WTC11 (cell line): ENCODE measurements at regions not wholly inside any gene's neighbourhood (a gene's known extent, or its start where the extent isn't known, plus 50 kb on each side); places are given as distances from the start of the nearest gene placed in this dataset.

Source experiments
- ATAC-seq: fragments of 200-7000 bp; cut with Tn5 transposase; 2 replicates; pipeline ENCODE4 v1.10.0; 2021; ENCODE audit warnings: mild to moderate bottlenecking, moderate library complexity
- CTCF ChIA-PET: fragments of 300-600 bp; sonication (Branson Sonifier 250); formaldehyde crosslinking; loops from one replicate; lab custom pipeline; 2021; ENCODE audit warnings: antibody characterized with exemption; lab: Charles Lee
- POLR2A ChIA-PET: fragments of 350-600 bp; sonication (Branson Sonifier 250); formaldehyde crosslinking; loops from one replicate; lab custom pipeline; 2021; ENCODE audit warnings: antibody characterized with exemption; lab: Charles Lee
- DNase-seq: peaks from one replicate; pipeline ENCODE4 v3.0.0; 2021; ENCODE audit warnings: low spot score
- H3K27ac Mint-ChIP-seq: 2 replicates; pipeline ENCODE4 v1.8.0; 2021; ENCODE audit warnings: mixed read lengths
- H3K27me3 Mint-ChIP-seq: 2 replicates; pipeline ENCODE4 v1.8.0; 2021; ENCODE audit warnings: low read depth, mild to moderate bottlenecking, moderate library complexity, mixed read lengths
- H3K36me3 Mint-ChIP-seq: 2 replicates; pipeline ENCODE4 v1.8.0; 2021; ENCODE audit warnings: mixed read lengths
- H3K4me1 Mint-ChIP-seq: 2 replicates; pipeline ENCODE4 v1.8.0; 2022; ENCODE audit warnings: mixed read lengths
- H3K4me3 Mint-ChIP-seq: 2 replicates; pipeline ENCODE4 v1.8.0; 2021; ENCODE audit warnings: mild to moderate bottlenecking, moderate library complexity, mixed read lengths
- H3K9me3 Mint-ChIP-seq: 2 replicates; pipeline ENCODE4 v1.8.0; 2021; ENCODE audit warnings: mixed read lengths
- ATF2 ChIP-seq: sonication (generic); formaldehyde crosslinking; IDR thresholded peaks from 2 replicates; pipeline ENCODE4 v1.8.1; 2022; ENCODE audit warnings: low read depth, missing genetic modification reagents, borderline replicate concordance
- ATF3 ChIP-seq: sonication (generic); formaldehyde crosslinking; conservative IDR thresholded peaks from 2 replicates; pipeline ENCODE4 v1.8.1; 2022; ENCODE audit warnings: mild to moderate bottlenecking, missing genetic modification reagents
- CREM ChIP-seq: sonication (generic); formaldehyde crosslinking; IDR thresholded peaks from 2 replicates; pipeline ENCODE4 v1.8.1; 2022; ENCODE audit warnings: mild to moderate bottlenecking, missing genetic modification reagents, moderate library complexity
- E2F5 ChIP-seq: sonication (generic); formaldehyde crosslinking; IDR thresholded peaks from 2 replicates; pipeline ENCODE4 v1.8.1; 2022; ENCODE audit warnings: mild to moderate bottlenecking, moderate library complexity, missing genetic modification reagents
- ERG ChIP-seq: fragments of 250-450 bp; sonication (Bioruptor Pico); IDR thresholded peaks from 2 replicates; pipeline ENCODE4 v1.8.0; 2021; ENCODE audit warnings: mild to moderate bottlenecking
- FOXK1 ChIP-seq: sonication (generic); formaldehyde crosslinking; IDR thresholded peaks from 2 replicates; pipeline ENCODE4 v1.8.0; 2022; ENCODE audit warnings: mild to moderate bottlenecking, moderate library complexity, missing genetic modification reagents
- JUN ChIP-seq: sonication (generic); formaldehyde crosslinking; IDR thresholded peaks from 2 replicates; pipeline ENCODE4 v1.8.0; 2023; ENCODE audit warnings: mild to moderate bottlenecking, missing genetic modification reagents
- MAX ChIP-seq: sonication (generic); formaldehyde crosslinking; IDR thresholded peaks from 2 replicates; pipeline ENCODE4 v1.8.0; 2022; ENCODE audit warnings: mild to moderate bottlenecking, missing genetic modification reagents
- NR1H2 ChIP-seq: sonication (generic); formaldehyde crosslinking; IDR thresholded peaks from 2 replicates; pipeline ENCODE4 v1.9.0; 2021; ENCODE audit warnings: mild to moderate bottlenecking, moderate library complexity, missing genetic modification reagents
- NR2C2 ChIP-seq: sonication (generic); formaldehyde crosslinking; IDR thresholded peaks from 2 replicates; pipeline ENCODE4 v1.8.0; 2022; ENCODE audit warnings: mild to moderate bottlenecking, missing genetic modification reagents
- RELA ChIP-seq: sonication (generic); formaldehyde crosslinking; IDR thresholded peaks from 2 replicates; pipeline ENCODE4 v1.8.1; 2022; ENCODE audit warnings: missing genetic modification reagents, mild to moderate bottlenecking, borderline replicate concordance
- TEAD4 ChIP-seq: sonication (generic); formaldehyde crosslinking; IDR thresholded peaks from 2 replicates; pipeline ENCODE4 v1.8.0; 2022; ENCODE audit warnings: mild to moderate bottlenecking, missing genetic modification reagents
- ZNF232 ChIP-seq: sonication (generic); formaldehyde crosslinking; IDR thresholded peaks from 2 replicates; pipeline ENCODE4 v1.8.0; 2022; ENCODE audit warnings: mild to moderate bottlenecking, missing genetic modification reagents
- ZNF423 ChIP-seq: fragments of 250-450 bp; sonication (Bioruptor Pico); IDR thresholded peaks from 2 replicates; pipeline ENCODE4 v2.1.2; 2022; ENCODE audit warnings: mild to moderate bottlenecking, moderate library complexity
- TF ChIP-seq, protein P1 (sequence below): fragments of 250-450 bp; sonication (Bioruptor Pico); conservative IDR thresholded peaks from 2 replicates; pipeline ENCODE4 v1.9.0; 2021; ENCODE audit warnings: mild to moderate bottlenecking
- TF ChIP-seq, protein P2 (sequence below): sonication (generic); formaldehyde crosslinking; IDR thresholded peaks from 2 replicates; pipeline ENCODE4 v1.8.1; 2022; ENCODE audit warnings: low read depth, mild to moderate bottlenecking, moderate library complexity, missing genetic modification reagents, borderline replicate concordance
- TF ChIP-seq, protein P3 (sequence below): sonication (generic); formaldehyde crosslinking; IDR thresholded peaks from 2 replicates; pipeline ENCODE4 v1.8.0; 2023; ENCODE audit warnings: missing genetic modification reagents, mild to moderate bottlenecking, borderline replicate concordance
- TF ChIP-seq, protein P4 (sequence below): sonication (generic); formaldehyde crosslinking; IDR thresholded peaks from 2 replicates; pipeline ENCODE4 v1.8.1; 2023; ENCODE audit warnings: mild to moderate bottlenecking, missing genetic modification reagents, moderate library complexity

GRCh38 chr2:147689220-147689909 lies 155.5 kb upstream of the ACVR2A start:
- Mint-ChIP-seq H3K9me3 (peaks cover 28% of the 10 kb centered on the region), H3K27ac (no peak overlapping the region), H3K4me3 (no peak overlapping the region), H3K36me3 (peaks cover 24% of the 10 kb centered on the region), H3K4me1 (peaks cover 9% of the 10 kb centered on the region), H3K27me3 (peaks cover 2% of the 10 kb centered on the region; the same call in 1 of the 2 replicates)
- CTCF ChIA-PET = no interaction called here
- no peak for DNase-seq
- no peak for ATAC-seq
- TF ChIP-seq MAX (CRISPR knock-in tag) = no peak
- no peak for TF ChIP-seq ZNF232 (CRISPR knock-in tag)
- TF ChIP-seq, protein P1, sequence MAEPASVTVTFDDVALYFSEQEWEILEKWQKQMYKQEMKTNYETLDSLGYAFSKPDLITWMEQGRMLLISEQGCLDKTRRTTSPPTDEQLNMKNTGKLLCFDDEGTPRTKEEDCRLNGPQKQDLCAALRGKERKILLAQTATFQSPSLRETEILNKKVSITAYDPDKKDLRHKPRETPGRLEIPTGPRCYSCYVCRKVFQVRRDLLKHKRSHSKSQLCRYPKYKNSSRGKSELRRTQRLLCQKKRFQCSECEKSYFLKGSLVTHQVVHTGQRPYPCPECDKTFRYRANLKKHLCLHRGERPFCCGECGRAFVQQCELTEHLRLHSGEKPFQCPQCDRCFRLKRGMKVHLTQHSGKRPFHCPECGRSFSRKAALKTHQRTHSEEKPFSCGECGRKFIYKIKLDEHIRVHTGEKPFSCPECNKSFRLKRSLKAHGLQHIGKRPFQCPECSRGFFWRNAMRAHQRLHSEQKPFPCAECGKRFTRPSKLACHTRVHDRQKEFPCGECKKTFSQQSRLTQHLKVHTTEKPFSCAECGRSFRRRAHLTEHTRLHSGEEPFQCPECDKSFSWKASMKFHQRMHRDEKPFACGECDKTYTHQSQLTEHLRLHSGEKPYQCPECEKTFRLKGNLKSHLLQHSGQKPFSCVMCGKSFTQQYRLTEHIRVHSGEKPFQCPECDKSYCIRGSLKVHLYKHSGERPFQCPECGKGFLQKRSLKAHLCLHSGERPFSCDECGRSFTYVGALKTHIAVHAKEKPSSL (CRISPR knock-in tag) = no peak
- TF ChIP-seq FOXK1 (CRISPR knock-in tag) = no peak
- TF ChIP-seq RELA (CRISPR knock-in tag) = no peak
- TF ChIP-seq TEAD4 (CRISPR knock-in tag) = no peak
- TF ChIP-seq, protein P2, sequence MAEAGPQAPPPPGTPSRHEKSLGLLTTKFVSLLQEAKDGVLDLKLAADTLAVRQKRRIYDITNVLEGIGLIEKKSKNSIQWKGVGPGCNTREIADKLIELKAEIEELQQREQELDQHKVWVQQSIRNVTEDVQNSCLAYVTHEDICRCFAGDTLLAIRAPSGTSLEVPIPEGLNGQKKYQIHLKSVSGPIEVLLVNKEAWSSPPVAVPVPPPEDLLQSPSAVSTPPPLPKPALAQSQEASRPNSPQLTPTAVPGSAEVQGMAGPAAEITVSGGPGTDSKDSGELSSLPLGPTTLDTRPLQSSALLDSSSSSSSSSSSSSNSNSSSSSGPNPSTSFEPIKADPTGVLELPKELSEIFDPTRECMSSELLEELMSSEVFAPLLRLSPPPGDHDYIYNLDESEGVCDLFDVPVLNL (CRISPR knock-in tag) = no peak
- POLR2A ChIA-PET = no interaction called here

- TF ChIP-seq, protein P3, sequence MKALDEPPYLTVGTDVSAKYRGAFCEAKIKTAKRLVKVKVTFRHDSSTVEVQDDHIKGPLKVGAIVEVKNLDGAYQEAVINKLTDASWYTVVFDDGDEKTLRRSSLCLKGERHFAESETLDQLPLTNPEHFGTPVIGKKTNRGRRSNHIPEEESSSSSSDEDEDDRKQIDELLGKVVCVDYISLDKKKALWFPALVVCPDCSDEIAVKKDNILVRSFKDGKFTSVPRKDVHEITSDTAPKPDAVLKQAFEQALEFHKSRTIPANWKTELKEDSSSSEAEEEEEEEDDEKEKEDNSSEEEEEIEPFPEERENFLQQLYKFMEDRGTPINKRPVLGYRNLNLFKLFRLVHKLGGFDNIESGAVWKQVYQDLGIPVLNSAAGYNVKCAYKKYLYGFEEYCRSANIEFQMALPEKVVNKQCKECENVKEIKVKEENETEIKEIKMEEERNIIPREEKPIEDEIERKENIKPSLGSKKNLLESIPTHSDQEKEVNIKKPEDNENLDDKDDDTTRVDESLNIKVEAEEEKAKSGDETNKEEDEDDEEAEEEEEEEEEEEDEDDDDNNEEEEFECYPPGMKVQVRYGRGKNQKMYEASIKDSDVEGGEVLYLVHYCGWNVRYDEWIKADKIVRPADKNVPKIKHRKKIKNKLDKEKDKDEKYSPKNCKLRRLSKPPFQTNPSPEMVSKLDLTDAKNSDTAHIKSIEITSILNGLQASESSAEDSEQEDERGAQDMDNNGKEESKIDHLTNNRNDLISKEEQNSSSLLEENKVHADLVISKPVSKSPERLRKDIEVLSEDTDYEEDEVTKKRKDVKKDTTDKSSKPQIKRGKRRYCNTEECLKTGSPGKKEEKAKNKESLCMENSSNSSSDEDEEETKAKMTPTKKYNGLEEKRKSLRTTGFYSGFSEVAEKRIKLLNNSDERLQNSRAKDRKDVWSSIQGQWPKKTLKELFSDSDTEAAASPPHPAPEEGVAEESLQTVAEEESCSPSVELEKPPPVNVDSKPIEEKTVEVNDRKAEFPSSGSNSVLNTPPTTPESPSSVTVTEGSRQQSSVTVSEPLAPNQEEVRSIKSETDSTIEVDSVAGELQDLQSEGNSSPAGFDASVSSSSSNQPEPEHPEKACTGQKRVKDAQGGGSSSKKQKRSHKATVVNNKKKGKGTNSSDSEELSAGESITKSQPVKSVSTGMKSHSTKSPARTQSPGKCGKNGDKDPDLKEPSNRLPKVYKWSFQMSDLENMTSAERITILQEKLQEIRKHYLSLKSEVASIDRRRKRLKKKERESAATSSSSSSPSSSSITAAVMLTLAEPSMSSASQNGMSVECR (CRISPR knock-in tag) = no peak
- TF ChIP-seq ZNF423 (CRISPR knock-in tag) (no peak), ATF3 (no peak)
- POLR2A ChIA-PET = no interaction called here
- no peak overlapping the region for H3K4me3 Mint-ChIP-seq
- ATAC-seq (no peak), DNase-seq (no peak)
- no peak overlapping the region for H3K27ac Mint-ChIP-seq
- H3K9me3 Mint-ChIP-seq = peaks cover 28% of the 10 kb centered on the region
- H3K36me3 Mint-ChIP-seq = peaks cover 24% of the 10 kb centered on the region
- H3K27me3 Mint-ChIP-seq = peaks cover 2% of the 10 kb centered on the region; the same call in 1 of the 2 replicates
- H3K4me1 Mint-ChIP-seq = peaks cover 15% of the 10 kb centered on the region
- CTCF ChIA-PET = no interaction called here
Measured at GRCh38 chr2:147688242-147688641, 156.6 kb upstream of the ACVR2A start.

DNA sequence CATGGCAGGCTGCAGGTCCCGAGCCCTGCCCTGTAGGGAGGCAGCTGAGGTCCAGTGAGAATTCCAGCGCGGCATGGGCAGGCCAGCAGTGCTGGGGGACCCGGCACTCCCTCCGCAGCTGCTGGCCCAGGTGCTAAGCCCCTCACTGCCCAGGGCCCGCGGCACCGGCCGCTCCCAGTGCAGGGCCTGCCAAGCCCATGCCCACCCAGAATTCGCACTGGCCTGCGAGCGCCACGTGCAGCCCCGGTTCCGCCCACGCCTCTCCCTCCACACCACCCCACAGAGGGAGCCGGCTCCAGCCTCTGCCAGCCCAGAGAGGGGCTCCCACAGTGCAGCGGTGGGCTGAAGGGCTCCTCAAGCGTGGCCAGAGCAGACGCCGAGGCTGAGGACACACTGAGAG lies 158.5 kb upstream of the ACVR2A start:
- H3K27ac Mint-ChIP-seq = no peak overlapping the region
- DNase-seq (no peak), ATAC-seq (no peak)
- CTCF ChIA-PET = interaction anchor here (2.1 kb wide), 1 partner anchor 225 kb away, joined by 5 read pairs; no protein-coding TSS in a partner anchor
- peaks cover 28% of the 10 kb centered on the region for H3K9me3 Mint-ChIP-seq
- POLR2A ChIA-PET = no interaction called here
- no peak overlapping the region for H3K4me3 Mint-ChIP-seq
- H3K4me1 Mint-ChIP-seq = peaks cover 18% of the 10 kb centered on the region
- H3K36me3 Mint-ChIP-seq = peaks cover 24% of the 10 kb centered on the region
- peaks cover 2% of the 10 kb centered on the region; the same call in 1 of the 2 replicates for H3K27me3 Mint-ChIP-seq
- TF ChIP-seq NR1H2 (no peak), ERG (CRISPR knock-in tag) (no peak), ATF2 (CRISPR knock-in tag) (no peak), JUN (no peak), E2F5 (no peak), TEAD4 (CRISPR knock-in tag) (no peak), NR2C2 (CRISPR knock-in tag) (no peak), CREM (CRISPR knock-in tag) (no peak), RELA (CRISPR knock-in tag) (no peak)
- TF ChIP-seq, protein P4, sequence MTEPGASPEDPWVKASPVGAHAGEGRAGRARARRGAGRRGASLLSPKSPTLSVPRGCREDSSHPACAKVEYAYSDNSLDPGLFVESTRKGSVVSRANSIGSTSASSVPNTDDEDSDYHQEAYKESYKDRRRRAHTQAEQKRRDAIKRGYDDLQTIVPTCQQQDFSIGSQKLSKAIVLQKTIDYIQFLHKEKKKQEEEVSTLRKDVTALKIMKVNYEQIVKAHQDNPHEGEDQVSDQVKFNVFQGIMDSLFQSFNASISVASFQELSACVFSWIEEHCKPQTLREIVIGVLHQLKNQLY (CRISPR knock-in tag) = no peak
